Urinary bladder (tissue), 4 donors: ENCODE measurements at regions not wholly inside any gene's neighbourhood (a gene's known extent, or its start where the extent isn't known, plus 50 kb on each side); places are given as distances from the start of the nearest gene placed in this dataset. TPM values are rescaled to one million over a fixed set of nuclear protein-coding genes. Genes with fewer than 3 reads are reported as not detected.

ENCODE experiments used
- DNase-seq: peaks from one replicate; pipeline ENCODE4 v3.0.0-alpha.2; 2015; ENCODE audit errors: extremely low spot score
- H3K27ac ChIP-seq: one replicate; pipeline ENCODE4 v1.5.1; 2013; ENCODE audit warnings: low read depth, mild to moderate bottlenecking, moderate library complexity
- H3K36me3 ChIP-seq: one replicate; pipeline ENCODE4 v1.6.1; 2013; ENCODE audit warnings: mild to moderate bottlenecking, moderate library complexity; ENCODE audit not compliant: insufficient read depth
- H3K4me1 ChIP-seq: one replicate; pipeline ENCODE4 v1.6.1; 2013; ENCODE audit warnings: mild to moderate bottlenecking, moderate library complexity; ENCODE audit not compliant: insufficient read depth
- H3K4me3 ChIP-seq: one replicate; pipeline ENCODE4 v1.5.1; 2013; ENCODE audit warnings: low read depth, low read length
- WGBS: extraction: QIAGEN DNeasy Blood & Tissue Kit; methylation state at CpG from one replicate; pipeline ENCODE4 v1.1.7; 2013; 5-methylcytosine and 5-hydroxymethylcytosine counted together
- small RNA-seq: library from RNA; depleted of rRNA; stranded (forward); fragments of <200 nt; gene quantifications from one replicate; pipeline ENCODE3, GENCODE V24; 2014
- donor health status: healthy with polysubstance abuse.
- donor health status: healthy.

DNA sequence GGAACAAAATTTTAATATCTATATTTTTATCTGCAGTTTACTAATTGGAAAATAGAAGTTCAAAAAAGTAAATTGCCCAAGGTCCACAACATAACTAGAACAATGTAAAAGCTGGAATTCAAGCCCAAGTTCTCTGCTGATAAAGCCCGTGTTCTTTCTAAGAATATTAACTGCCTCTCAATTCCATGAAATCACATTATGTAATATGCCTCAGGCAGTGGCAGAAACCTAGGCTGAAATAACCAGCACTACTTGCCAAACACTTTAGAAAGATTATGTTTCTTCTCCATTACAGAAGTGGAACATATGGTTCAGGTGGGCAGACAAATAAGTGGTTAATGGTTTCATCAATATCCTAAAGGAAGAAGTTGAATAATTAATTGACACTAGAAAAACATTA is 56.7 kb upstream of the ADGRL3 start:
- Histone ChIP-seq H3K36me3 (no peaks in the 10 kb centered on the region), H3K4me3 (no peak overlapping the region), H3K4me1 (no peaks in the 10 kb centered on the region), H3K27ac (no peak overlapping the region)
- 64% methylated on average over 1 of the region's 1 CpG for WGBS
- DNase-seq: no peak

DNA sequence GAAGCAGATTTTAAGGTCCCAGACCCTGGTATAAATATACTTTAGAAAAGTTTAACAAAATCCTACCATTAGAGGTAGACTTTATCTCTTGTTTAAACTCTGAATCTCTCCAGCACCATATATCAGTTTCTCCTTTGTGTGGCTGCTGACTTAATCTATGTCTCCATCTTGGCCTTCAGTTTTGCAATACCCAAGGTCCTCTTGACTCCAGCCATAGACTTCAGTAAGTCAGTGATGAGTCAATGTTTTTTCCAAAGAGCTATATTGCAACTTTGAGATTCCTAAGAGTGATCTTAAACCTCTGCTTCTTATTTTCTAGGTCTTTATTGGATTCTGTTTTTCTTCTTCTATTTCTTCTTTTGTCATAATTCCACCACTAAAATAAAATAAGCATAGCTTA is 50.8 kb upstream of the ADGRL3 start:
- no peak for DNase-seq
- Histone ChIP-seq H3K27ac (no peak overlapping the region), H3K4me3 (no peak overlapping the region), H3K4me1 (no peaks in the 10 kb centered on the region), H3K36me3 (no peaks in the 10 kb centered on the region)

Small RNAs in the stretch of these regions (small RNA-seq; reads per million reads assigned to genes)
- gene MIR548AG1: not detected
- not detected for gene RF00019
- gene RNU6-1325P: not detected
